ENCODE measurements at regions not wholly inside any gene's neighbourhood (a gene's known extent, or its start where the extent isn't known, plus 50 kb on each side); places are given as distances from the start of the nearest gene placed in this dataset.

DNA sequence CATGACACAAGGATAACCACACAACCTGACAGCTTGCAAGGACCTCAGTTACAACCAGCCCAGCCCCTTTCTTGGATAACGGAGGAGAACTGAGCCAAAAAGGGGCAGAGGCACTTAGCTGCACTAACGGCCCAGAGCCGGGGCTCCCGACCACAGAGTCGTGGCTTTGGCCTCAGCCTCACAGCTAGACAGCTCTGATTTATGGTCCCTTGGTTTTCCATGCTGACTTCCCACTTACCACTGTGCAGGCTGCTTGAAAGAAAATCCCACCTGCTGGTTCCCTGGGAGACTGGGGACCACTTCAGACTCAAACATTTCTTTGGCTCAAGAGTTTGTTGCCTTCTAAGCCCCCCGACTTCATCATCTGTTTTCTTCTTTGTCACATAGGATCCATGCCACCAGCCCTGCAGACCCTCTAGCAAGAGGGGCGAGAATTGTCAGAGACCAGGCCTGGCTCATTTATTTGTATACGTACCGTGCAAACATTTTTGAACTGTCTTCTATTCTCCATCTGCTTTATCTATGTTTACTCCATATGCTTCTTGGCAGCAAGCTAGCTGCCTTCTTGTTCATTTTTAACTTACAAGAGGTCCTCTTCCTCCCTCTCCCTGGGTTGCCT, 352.6 kb upstream of the MYT1L start:
- H3K4me1 ChIP-seq (replicated peaks in 1 of 2; ENCODE audit: control insufficient read depth in 2 of 2, insufficient read depth in 2 of 2, low read length in 2 of 2), result no peaks in the 10 kb centered on the region
- in situ Hi-C loops (cut with MboI), result no loop called here
- FAIRE-seq, result no peak
- TF ChIP-seq ZNF282 (CRISPR knock-in tag; IDR thresholded peaks at IDR 0.05), result no peak
- TF ChIP-seq PHF21A (IDR thresholded peaks at IDR 0.05; ENCODE audit: borderline replicate concordance, low read depth), result no peak
- TF ChIP-seq, protein P1, sequence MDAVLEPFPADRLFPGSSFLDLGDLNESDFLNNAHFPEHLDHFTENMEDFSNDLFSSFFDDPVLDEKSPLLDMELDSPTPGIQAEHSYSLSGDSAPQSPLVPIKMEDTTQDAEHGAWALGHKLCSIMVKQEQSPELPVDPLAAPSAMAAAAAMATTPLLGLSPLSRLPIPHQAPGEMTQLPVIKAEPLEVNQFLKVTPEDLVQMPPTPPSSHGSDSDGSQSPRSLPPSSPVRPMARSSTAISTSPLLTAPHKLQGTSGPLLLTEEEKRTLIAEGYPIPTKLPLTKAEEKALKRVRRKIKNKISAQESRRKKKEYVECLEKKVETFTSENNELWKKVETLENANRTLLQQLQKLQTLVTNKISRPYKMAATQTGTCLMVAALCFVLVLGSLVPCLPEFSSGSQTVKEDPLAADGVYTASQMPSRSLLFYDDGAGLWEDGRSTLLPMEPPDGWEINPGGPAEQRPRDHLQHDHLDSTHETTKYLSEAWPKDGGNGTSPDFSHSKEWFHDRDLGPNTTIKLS (IDR thresholded peaks at IDR 0.05; ENCODE audit: borderline replicate concordance, low read depth), result no peak
- no peak for TF ChIP-seq CAMTA2 (CRISPR knock-in tag; conservative IDR thresholded peaks at IDR 0.05)
- TF ChIP-seq RB1 (IDR thresholded peaks at IDR 0.05; ENCODE audit: low read depth), result no peak
- no peak for TF ChIP-seq TAF15 (IDR thresholded peaks at IDR 0.05; ENCODE audit: low read depth, low read length)
- no peak for TF ChIP-seq BDP1 (IDR thresholded peaks at IDR 0.05; ENCODE audit: insufficient read depth, insufficient read length)
- no peak for TF ChIP-seq PCBP2 (IDR thresholded peaks at IDR 0.05; ENCODE audit: low read depth, low read length, poor library complexity, severe bottlenecking)
- TF ChIP-seq, protein P2, sequence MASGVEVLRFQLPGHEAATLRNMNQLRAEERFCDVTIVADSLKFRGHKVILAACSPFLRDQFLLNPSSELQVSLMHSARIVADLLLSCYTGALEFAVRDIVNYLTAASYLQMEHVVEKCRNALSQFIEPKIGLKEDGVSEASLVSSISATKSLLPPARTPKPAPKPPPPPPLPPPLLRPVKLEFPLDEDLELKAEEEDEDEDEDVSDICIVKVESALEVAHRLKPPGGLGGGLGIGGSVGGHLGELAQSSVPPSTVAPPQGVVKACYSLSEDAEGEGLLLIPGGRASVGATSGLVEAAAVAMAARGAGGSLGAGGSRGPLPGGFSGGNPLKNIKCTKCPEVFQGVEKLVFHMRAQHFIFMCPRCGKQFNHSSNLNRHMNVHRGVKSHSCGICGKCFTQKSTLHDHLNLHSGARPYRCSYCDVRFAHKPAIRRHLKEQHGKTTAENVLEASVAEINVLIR (CRISPR knock-in tag; IDR thresholded peaks at IDR 0.05), result no peak
- TF ChIP-seq TEAD1 (CRISPR knock-in tag; IDR thresholded peaks at IDR 0.05), result no peak
- TF ChIP-seq MTF1 (CRISPR knock-in tag; IDR thresholded peaks at IDR 0.05; ENCODE audit: borderline replicate concordance), result no peak
- no peak for TF ChIP-seq RFX1 (IDR thresholded peaks at IDR 0.05)
- TF ChIP-seq, protein P3, sequence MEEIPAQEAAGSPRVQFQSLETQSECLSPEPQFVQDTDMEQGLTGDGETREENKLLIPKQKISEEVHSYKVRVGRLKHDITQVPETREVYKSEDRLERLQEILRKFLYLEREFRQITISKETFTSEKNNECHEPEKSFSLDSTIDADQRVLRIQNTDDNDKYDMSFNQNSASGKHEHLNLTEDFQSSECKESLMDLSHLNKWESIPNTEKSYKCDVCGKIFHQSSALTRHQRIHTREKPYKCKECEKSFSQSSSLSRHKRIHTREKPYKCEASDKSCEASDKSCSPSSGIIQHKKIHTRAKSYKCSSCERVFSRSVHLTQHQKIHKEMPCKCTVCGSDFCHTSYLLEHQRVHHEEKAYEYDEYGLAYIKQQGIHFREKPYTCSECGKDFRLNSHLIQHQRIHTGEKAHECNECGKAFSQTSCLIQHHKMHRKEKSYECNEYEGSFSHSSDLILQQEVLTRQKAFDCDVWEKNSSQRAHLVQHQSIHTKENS (CRISPR knock-in tag; IDR thresholded peaks at IDR 0.05), result no peak
- TF ChIP-seq, protein P4, sequence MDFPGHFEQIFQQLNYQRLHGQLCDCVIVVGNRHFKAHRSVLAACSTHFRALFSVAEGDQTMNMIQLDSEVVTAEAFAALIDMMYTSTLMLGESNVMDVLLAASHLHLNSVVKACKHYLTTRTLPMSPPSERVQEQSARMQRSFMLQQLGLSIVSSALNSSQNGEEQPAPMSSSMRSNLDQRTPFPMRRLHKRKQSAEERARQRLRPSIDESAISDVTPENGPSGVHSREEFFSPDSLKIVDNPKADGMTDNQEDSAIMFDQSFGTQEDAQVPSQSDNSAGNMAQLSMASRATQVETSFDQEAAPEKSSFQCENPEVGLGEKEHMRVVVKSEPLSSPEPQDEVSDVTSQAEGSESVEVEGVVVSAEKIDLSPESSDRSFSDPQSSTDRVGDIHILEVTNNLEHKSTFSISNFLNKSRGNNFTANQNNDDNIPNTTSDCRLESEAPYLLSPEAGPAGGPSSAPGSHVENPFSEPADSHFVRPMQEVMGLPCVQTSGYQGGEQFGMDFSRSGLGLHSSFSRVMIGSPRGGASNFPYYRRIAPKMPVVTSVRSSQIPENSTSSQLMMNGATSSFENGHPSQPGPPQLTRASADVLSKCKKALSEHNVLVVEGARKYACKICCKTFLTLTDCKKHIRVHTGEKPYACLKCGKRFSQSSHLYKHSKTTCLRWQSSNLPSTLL (IDR thresholded peaks at IDR 0.05), result no peak
- no peak for TF ChIP-seq KLF13 (tag; IDR thresholded peaks at IDR 0.05; ENCODE audit: borderline replicate concordance, low read depth)

More for the DNA sequence above, 352.6 kb upstream of the MYT1L start:
- no peak for DNase-seq (ENCODE audit: extremely low read depth in 1 of 4, low spot score in 3 of 4)
- WGBS (ENCODE audit: insufficient coverage, low coverage, missing lambda C conversion rate), result 1% methylated on average over 9 of the region's 9 CpGs
- Histone ChIP-seq H3K9ac (ENCODE audit: insufficient read depth in 1 of 2, low read depth in 2 of 2, low read length in 2 of 2) (no peak overlapping the region), H3K9me3 (replicated peaks; ENCODE audit: control insufficient read depth, insufficient read depth, low read depth, low read length) (no peaks in the 10 kb centered on the region), H2AFZ (ENCODE audit: low read depth, low read length) (no peak overlapping the region), H3K4me2 (ENCODE audit: insufficient read depth, low read length) (no peak overlapping the region), H3K79me2 (ENCODE audit: control insufficient read depth, insufficient read depth, low read length) (no peaks in the 10 kb centered on the region), H4K20me1 (replicated peaks; ENCODE audit: control insufficient read depth, insufficient read depth, low read length) (no peaks in the 10 kb centered on the region), H3K9me1 (ENCODE audit: control insufficient read depth, insufficient read depth, low read length) (no peaks in the 10 kb centered on the region), H3K4me3 (no peak overlapping the region), H3K27me3 (ENCODE audit: control insufficient read depth in 2 of 2, insufficient read depth in 2 of 2, low read length in 2 of 2) (peaks cover 20 to 48% of the 10 kb centered on the region in 2 experiments; a peak in 4 of 5 replicates), H3K36me3 (ENCODE audit: control insufficient read depth, insufficient read depth, low read length) (no peaks in the 10 kb centered on the region), H3K27ac (ENCODE audit: extremely low read depth, low read depth, low read length) (no peak overlapping the region)
- BruUV-seq (replicated peaks), result no TSS peak
- intact Hi-C loops (cut with micrococcal nuclease), result no loop called here
- ChIA-PET POLR2A (no interaction called here), CTCF (ENCODE audit: low intra/inter-chr PET ratio) (no interaction called here)
- ATAC-seq, result no peak

All from K562 (cell line).